Activated CD8-positive, alpha-beta memory T cell treated with anti-CD3 and anti-CD28 coated beads for 1 hour (primary cell): ENCODE measurements at regions not wholly inside any gene's neighbourhood (a gene's known extent, or its start where the extent isn't known, plus 50 kb on each side); places are given as distances from the start of the nearest gene placed in this dataset.
"Not testable (repeated sequence)": the region's sequence is repeated elsewhere in the genome, so short reads cannot be mapped to it uniquely, and the experiment has no call there.

ENCODE experiments used
- DNase-seq, 2 donors: peaks; one replicate each; pipeline ENCODE4 v3.0.0-alpha.2; 2020; ENCODE audit warnings: low read depth in 1 of 2; ENCODE audit errors: extremely low read depth in 1 of 2

GRCh38 chr12:25341877-25342276, 91.1 kb upstream of the KRAS start:
- not testable (repeated sequence) for DNase-seq

- DNase-seq, result no peak
Observed at GRCh38 chr12:25337916-25338315, 87.2 kb upstream of the KRAS start.

- no peak for DNase-seq
Observed at GRCh38 chr12:25332143-25332542, 81.4 kb upstream of the KRAS start.

GRCh38 chr12:25328072-25328712, 77.5 kb upstream of the KRAS start:
- DNase-seq, result no peak

- no peak for DNase-seq
Observed at GRCh38 chr12:25327321-25327720, 76.6 kb upstream of the KRAS start.

GRCh38 chr12:25326326-25326725, 75.6 kb upstream of the KRAS start:
- DNase-seq, result no peak

- DNase-seq, result no peak
Observed at GRCh38 chr12:25324861-25325260, 74.1 kb upstream of the KRAS start.

- no peak for DNase-seq
Observed at GRCh38 chr12:25323581-25323982, 72.9 kb upstream of the KRAS start.

- no peak for DNase-seq
Observed at GRCh38 chr12:25322918-25323531, 72.3 kb upstream of the KRAS start.

GRCh38 chr12:25322351-25322750, 71.6 kb upstream of the KRAS start:
- no peak for DNase-seq

- DNase-seq, result no peak
Observed at GRCh38 chr12:25321772-25322171, 71.0 kb upstream of the KRAS start.

GRCh38 chr12:25320123-25321006, 69.6 kb upstream of the KRAS start:
- DNase-seq, result no peak

GRCh38 chr12:25319233-25319984, 68.7 kb upstream of the KRAS start:
- no peak for DNase-seq

- DNase-seq, result no peak
Observed at GRCh38 chr12:25317553-25317952, 66.8 kb upstream of the KRAS start.

- no peak for DNase-seq
Observed at GRCh38 chr12:25315388-25315787, 64.7 kb upstream of the KRAS start.

- not testable (repeated sequence) for DNase-seq
Observed at GRCh38 chr12:25313266-25313990, 62.7 kb upstream of the KRAS start.

- DNase-seq, result no peak
Observed at GRCh38 chr12:25311506-25311905, 60.8 kb upstream of the KRAS start.

- not testable (repeated sequence) for DNase-seq
Observed at GRCh38 chr12:25310071-25310470, 59.3 kb upstream of the KRAS start.

- no peak for DNase-seq
Observed at GRCh38 chr12:25308756-25309155, 58.0 kb upstream of the KRAS start.

GRCh38 chr12:25307818-25308217, 57.1 kb upstream of the KRAS start:
- no peak for DNase-seq
